Vagina (tissue), 2 donors: ENCODE measurements at regions not wholly inside any gene's neighbourhood (a gene's known extent, or its start where the extent isn't known, plus 50 kb on each side); places are given as distances from the start of the nearest gene placed in this dataset.

ENCODE experiments used
- POLR2A ChIP-seq, 2 donors: fragments of 450-650 bp; IDR thresholded peaks; one replicate each; pipeline ENCODE4 v1.6.1; 2017; ENCODE audit warnings: antibody characterized with exemption in 2 of 2, mild to moderate bottlenecking in 2 of 2, moderate library complexity in 2 of 2
- TF ChIP-seq, protein P1 (sequence below), 3 experiments: fragments of 450-650 bp in 2 of 3; fragments of 200-600 bp in 1 of 3; sonication (generic) in 1 of 3; IDR thresholded peaks; one replicate each; pipeline ENCODE4 v1.5.1; 2017 to 2019; ENCODE audit warnings: antibody characterized with exemption in 3 of 3, mild to moderate bottlenecking in 2 of 3, moderate library complexity in 2 of 3

DNA sequence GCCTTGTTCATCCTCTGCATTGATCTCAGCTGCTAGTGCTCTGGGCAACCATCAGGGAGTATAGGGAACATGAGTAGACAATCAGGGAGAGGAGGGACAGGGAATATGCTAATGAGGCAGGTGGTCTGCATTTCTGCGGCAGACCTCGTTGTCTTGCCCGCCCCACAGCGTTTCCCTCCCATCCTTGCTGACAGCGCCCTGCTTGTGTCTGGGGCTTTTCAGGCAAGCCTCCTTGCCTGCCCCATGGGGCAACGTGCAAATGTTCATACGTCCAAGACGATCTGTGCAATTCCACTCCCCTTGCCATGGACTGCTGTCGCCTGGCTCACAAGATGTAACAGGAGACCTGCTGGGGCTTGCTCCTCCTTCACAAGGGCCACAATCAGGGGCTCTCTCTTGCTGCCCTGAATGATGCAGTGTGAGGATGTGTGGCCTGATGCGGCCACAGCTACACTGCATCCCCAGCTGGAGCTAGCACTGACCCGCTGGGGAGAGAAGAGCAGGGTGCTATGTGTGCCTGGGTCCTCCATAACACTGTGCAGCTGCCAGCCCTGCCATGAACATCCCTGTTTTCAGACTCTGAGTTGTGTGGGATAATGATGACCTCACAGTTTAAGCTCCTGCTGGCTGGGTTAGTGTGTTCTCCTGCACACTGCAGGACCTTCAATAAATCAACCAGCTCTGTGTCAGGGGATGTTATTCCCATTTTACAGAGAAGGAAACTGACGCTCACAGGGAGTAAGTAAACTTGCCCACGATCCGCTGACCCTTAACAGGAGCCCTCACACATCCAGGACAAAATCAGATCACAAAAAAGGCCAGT is 211.3 kb downstream of the KLF13 start:
- no peak for TF ChIP-seq POLR2A (IDR thresholded peaks at IDR 0.05)
- TF ChIP-seq, protein P1, sequence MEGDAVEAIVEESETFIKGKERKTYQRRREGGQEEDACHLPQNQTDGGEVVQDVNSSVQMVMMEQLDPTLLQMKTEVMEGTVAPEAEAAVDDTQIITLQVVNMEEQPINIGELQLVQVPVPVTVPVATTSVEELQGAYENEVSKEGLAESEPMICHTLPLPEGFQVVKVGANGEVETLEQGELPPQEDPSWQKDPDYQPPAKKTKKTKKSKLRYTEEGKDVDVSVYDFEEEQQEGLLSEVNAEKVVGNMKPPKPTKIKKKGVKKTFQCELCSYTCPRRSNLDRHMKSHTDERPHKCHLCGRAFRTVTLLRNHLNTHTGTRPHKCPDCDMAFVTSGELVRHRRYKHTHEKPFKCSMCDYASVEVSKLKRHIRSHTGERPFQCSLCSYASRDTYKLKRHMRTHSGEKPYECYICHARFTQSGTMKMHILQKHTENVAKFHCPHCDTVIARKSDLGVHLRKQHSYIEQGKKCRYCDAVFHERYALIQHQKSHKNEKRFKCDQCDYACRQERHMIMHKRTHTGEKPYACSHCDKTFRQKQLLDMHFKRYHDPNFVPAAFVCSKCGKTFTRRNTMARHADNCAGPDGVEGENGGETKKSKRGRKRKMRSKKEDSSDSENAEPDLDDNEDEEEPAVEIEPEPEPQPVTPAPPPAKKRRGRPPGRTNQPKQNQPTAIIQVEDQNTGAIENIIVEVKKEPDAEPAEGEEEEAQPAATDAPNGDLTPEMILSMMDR (IDR thresholded peaks at IDR 0.05) = no peak
